ENCODE measurements at regions not wholly inside any gene's neighbourhood (a gene's known extent, or its start where the extent isn't known, plus 50 kb on each side); places are given as distances from the start of the nearest gene placed in this dataset.

DNA sequence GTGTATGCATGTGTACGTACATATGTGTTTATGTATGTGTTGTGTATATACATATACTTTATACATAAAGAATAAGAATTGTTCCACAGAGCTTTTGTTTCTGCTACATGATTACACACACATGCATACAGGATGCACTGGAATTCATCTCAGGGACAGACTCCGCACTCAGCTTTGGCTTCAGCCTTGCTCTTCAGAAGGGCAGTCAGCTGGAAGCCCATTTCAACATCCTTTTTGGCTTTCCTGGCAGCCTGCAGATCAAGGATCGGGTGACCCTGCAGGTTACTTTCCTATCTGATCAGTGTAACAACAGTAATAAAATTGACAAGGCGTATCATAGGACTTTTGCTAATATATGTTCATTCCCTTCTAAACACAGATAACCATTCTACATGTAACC is 144.1 kb upstream of the COPS8 start:
- no peaks in the 10 kb centered on the region for H3K27me3 ChIP-seq (ENCODE audit: control insufficient read depth, insufficient read depth, low read length)
- POLR2A ChIA-PET, result no interaction called here
- no peaks in the 10 kb centered on the region for H3K36me3 ChIP-seq (ENCODE audit: control insufficient read depth, insufficient read depth, low read length)
- DNase-seq (ENCODE audit: low read depth), result no peak
- CTCF ChIA-PET, result interaction anchor here (1.5 kb wide), 1 partner anchor 11 kb away, joined by 3 read pairs; no protein-coding TSS in a partner anchor
- TF ChIP-seq, protein P1, sequence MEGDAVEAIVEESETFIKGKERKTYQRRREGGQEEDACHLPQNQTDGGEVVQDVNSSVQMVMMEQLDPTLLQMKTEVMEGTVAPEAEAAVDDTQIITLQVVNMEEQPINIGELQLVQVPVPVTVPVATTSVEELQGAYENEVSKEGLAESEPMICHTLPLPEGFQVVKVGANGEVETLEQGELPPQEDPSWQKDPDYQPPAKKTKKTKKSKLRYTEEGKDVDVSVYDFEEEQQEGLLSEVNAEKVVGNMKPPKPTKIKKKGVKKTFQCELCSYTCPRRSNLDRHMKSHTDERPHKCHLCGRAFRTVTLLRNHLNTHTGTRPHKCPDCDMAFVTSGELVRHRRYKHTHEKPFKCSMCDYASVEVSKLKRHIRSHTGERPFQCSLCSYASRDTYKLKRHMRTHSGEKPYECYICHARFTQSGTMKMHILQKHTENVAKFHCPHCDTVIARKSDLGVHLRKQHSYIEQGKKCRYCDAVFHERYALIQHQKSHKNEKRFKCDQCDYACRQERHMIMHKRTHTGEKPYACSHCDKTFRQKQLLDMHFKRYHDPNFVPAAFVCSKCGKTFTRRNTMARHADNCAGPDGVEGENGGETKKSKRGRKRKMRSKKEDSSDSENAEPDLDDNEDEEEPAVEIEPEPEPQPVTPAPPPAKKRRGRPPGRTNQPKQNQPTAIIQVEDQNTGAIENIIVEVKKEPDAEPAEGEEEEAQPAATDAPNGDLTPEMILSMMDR (IDR thresholded peaks at IDR 0.05; ENCODE audit: insufficient read depth, low read depth, low read length), result no peak
- no peak overlapping the region for H3K4me3 ChIP-seq (ENCODE audit: low read depth, low read length)

DNA sequence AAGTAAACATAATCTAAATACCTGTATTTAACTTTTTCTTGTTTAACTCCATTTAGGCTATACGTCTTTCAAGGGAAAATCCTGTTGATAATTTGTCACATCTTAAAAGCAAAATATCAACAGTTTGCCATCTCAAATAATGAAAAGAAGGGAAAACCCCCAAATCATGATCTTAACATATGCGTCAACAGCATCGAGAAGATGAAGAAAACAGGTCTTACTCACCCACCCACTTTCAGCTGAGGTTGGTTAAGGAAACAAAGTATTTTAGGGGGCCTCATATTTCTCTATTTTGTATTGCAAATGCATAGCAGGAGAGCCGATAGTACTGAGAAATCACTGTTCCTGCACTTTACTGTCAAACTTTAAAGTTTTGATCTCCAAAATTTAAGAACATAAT is 143.1 kb upstream of the COPS8 start:
- ChIA-PET CTCF (interaction anchor here (0.6 to 1.5 kb wide), 2 partner anchors 10 to 697 kb away, joined by 3 read pairs; no protein-coding TSS in a partner anchor), POLR2A (no interaction called here)
- H3K36me3 ChIP-seq (ENCODE audit: control insufficient read depth, insufficient read depth, low read length), result no peaks in the 10 kb centered on the region
- DNase-seq (ENCODE audit: low read depth), result no peak
- TF ChIP-seq, protein P1 (IDR thresholded peaks at IDR 0.05; ENCODE audit: insufficient read depth, low read depth, low read length), result no peak
- no peaks in the 10 kb centered on the region for H3K27me3 ChIP-seq (ENCODE audit: control insufficient read depth, insufficient read depth, low read length)
- no peak overlapping the region for H3K4me3 ChIP-seq (ENCODE audit: low read depth, low read length)

DNA sequence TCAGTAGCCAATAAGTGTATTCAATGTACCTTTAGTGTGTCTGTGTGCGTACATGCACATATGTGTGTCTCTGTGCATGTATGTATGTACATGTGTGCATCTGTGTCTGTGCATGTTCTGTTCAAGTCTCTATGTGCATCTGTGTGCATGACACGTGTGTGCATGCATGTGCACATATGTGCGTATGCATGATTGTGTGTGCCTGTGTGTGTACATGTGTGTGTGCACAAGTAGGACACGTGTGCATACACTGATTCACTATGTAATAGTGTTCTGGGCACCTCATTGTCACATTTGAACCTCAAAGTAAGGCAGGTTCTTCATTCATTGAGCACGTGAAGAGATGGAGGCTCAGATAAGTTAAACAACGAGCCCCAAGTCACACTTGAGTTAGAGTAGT is 142.6 kb upstream of the COPS8 start:
- TF ChIP-seq, protein P1 (IDR thresholded peaks at IDR 0.05; ENCODE audit: insufficient read depth, low read depth, low read length), result no peak
- ChIA-PET POLR2A (no interaction called here), CTCF (interaction anchor here (0.6 to 1.5 kb wide), 3 partner anchors 9 to 696 kb away, joined by 3 read pairs; no protein-coding TSS in a partner anchor)
- DNase-seq (ENCODE audit: low read depth), result no peak
- no peaks in the 10 kb centered on the region for H3K27me3 ChIP-seq (ENCODE audit: control insufficient read depth, insufficient read depth, low read length)
- no peak overlapping the region for H3K4me3 ChIP-seq (ENCODE audit: low read depth, low read length)
- H3K36me3 ChIP-seq (ENCODE audit: control insufficient read depth, insufficient read depth, low read length), result no peaks in the 10 kb centered on the region

DNA sequence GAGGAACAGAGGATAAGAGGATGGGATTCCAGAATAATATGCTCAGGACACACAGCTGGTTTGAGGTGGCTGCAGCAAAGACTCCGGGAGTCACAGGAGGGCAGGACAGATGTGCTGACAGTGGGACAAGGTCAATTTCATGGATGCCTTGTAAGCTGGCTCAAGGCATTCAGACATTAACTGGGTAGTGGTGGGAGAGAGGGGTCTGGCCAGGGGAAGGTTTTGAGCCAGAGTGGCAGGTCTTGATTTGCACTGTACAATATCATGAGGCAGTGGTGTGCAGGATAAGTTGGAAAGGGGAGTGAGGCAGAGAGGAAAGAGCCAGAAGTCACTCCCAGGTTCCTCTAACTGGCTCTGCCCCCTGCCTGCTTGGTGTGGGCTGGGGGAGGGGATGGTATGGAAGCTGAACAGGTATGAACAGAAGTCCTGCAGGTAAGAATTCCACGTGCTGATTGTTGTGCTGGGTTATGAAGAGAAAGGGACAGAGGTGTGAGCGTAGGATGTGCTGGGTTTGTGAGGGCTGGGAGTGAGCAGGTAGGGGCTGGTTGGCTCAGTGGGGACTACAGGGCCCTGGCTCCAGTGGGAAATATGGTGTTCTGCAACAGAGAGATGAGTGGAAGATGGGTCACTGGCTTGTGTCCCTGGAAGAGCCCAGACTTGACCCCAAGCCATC is 141.7 kb upstream of the COPS8 start:
- TF ChIP-seq, protein P1 (IDR thresholded peaks at IDR 0.05; ENCODE audit: insufficient read depth, low read depth, low read length), result no peak
- ChIA-PET CTCF (interaction anchor here (1.0 kb wide), 1 partner anchor 115 kb away, joined by 3 read pairs; no protein-coding TSS in a partner anchor), POLR2A (no interaction called here)
- Histone ChIP-seq H3K36me3 (ENCODE audit: control insufficient read depth, insufficient read depth, low read length) (no peaks in the 10 kb centered on the region), H3K27me3 (ENCODE audit: control insufficient read depth, insufficient read depth, low read length) (no peaks in the 10 kb centered on the region), H3K4me3 (ENCODE audit: low read depth, low read length) (no peak overlapping the region)
- DNase-seq (ENCODE audit: low read depth), result no peak

DNA sequence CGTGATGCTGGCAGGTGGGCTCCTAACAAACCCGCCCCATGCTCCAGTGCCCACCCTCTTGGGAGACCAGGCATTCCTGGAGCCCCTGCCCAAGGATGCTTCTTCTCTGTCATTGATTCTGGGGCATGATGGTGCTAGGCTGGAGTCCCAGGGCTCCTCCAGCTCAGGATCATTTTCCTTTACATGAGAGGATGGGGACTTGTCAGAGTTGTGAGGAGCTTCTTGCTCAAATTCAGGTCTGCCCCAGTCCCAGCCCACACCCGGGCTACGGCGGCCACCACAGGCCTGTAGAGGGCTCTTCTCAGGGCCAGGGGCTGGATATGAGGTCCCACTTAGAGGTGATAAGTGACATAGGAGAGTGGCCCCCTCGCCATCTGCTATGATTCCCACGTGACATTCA is 141.1 kb upstream of the COPS8 start:
- TF ChIP-seq, protein P1 (IDR thresholded peaks at IDR 0.05; ENCODE audit: insufficient read depth, low read depth, low read length), result no peak
- no peak for DNase-seq (ENCODE audit: low read depth)
- ChIA-PET POLR2A (no interaction called here), CTCF (no interaction called here)
- Histone ChIP-seq H3K36me3 (ENCODE audit: control insufficient read depth, insufficient read depth, low read length) (no peaks in the 10 kb centered on the region), H3K4me3 (ENCODE audit: low read depth, low read length) (no peak overlapping the region), H3K27me3 (ENCODE audit: control insufficient read depth, insufficient read depth, low read length) (no peaks in the 10 kb centered on the region)
